Vagina (tissue), 2 donors: ENCODE measurements at regions not wholly inside any gene's neighbourhood (a gene's known extent, or its start where the extent isn't known, plus 50 kb on each side); places are given as distances from the start of the nearest gene placed in this dataset.

ENCODE experiments used
- POLR2A ChIP-seq, 2 donors: fragments of 450-650 bp; IDR thresholded peaks; one replicate each; pipeline ENCODE4 v1.6.1; 2017; ENCODE audit warnings: antibody characterized with exemption in 2 of 2, mild to moderate bottlenecking in 2 of 2, moderate library complexity in 2 of 2
- TF ChIP-seq, protein P1 (sequence below), 3 experiments: fragments of 450-650 bp in 2 of 3; fragments of 200-600 bp in 1 of 3; sonication (generic) in 1 of 3; IDR thresholded peaks; one replicate each; pipeline ENCODE4 v1.5.1; 2017 to 2019; ENCODE audit warnings: antibody characterized with exemption in 3 of 3, mild to moderate bottlenecking in 2 of 3, moderate library complexity in 2 of 3

DNA sequence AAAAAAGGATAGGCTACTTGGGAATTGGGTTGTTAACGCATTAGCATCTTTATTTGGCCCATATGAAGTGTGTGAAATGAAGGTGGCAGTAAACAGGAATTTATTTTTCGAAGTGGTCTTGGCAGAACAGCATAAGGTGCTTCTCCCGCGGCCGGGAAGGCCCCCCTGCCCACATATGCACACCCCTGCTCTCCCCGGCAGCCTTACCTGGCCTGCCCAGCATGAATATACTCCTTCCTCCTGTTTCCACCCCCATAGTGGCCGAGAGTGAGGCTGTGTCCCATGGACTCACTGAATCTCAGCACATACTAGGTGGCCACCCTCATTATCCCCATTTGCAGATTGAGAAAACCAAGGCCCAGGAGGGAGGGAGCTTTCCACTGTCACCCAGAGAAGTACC lies 54.0 kb upstream of the OLFM1 start:
- TF ChIP-seq, protein P1, sequence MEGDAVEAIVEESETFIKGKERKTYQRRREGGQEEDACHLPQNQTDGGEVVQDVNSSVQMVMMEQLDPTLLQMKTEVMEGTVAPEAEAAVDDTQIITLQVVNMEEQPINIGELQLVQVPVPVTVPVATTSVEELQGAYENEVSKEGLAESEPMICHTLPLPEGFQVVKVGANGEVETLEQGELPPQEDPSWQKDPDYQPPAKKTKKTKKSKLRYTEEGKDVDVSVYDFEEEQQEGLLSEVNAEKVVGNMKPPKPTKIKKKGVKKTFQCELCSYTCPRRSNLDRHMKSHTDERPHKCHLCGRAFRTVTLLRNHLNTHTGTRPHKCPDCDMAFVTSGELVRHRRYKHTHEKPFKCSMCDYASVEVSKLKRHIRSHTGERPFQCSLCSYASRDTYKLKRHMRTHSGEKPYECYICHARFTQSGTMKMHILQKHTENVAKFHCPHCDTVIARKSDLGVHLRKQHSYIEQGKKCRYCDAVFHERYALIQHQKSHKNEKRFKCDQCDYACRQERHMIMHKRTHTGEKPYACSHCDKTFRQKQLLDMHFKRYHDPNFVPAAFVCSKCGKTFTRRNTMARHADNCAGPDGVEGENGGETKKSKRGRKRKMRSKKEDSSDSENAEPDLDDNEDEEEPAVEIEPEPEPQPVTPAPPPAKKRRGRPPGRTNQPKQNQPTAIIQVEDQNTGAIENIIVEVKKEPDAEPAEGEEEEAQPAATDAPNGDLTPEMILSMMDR (IDR thresholded peaks at IDR 0.05) = no peak
- TF ChIP-seq POLR2A (IDR thresholded peaks at IDR 0.05) = no peak
